ENCODE measurements at regions not wholly inside any gene's neighbourhood (a gene's known extent, or its start where the extent isn't known, plus 50 kb on each side); places are given as distances from the start of the nearest gene placed in this dataset.

DNA sequence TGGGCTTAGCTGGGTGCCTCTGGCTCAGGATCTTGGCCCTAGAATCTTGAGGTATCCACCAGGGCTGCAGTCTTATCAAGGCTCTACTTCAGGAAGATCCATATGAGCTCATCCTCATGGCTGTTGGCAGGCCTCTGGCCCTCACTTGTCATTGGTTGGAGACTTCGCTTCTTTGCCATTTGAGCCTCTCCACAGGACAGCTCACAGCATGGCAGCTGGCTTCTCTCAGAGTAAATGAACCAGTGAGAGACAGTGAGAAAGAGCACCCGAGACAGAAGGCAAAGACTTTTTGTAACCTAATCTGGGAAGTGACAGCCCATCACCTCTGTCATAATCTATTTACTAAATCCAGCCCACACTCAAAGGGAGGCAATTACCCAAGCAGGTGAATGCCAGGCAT is 236.8 kb downstream of the GPAT3 start:
- FAIRE-seq (no peak), DNase-seq (ENCODE audit: insufficient read length, low spot score) (no peak)
- TF ChIP-seq POLR2AphosphoS5 (IDR thresholded peaks at IDR 0.05; ENCODE audit: low read depth, low read length) (no peak), POU2F2 (IDR thresholded peaks at IDR 0.05; ENCODE audit: low read depth, low read length) (no peak), PAX5 (IDR thresholded peaks at IDR 0.05; ENCODE audit: insufficient read depth, low read length, severe bottlenecking) (no peak), POLR2A (IDR thresholded peaks at IDR 0.05; ENCODE audit: low read depth, low read length) (no peak), TAF1 (IDR thresholded peaks at IDR 0.05; ENCODE audit: low read depth, low read length) (no peak), SPI1 (IDR thresholded peaks at IDR 0.05; ENCODE audit: low read depth, low read length) (no peak)

DNA sequence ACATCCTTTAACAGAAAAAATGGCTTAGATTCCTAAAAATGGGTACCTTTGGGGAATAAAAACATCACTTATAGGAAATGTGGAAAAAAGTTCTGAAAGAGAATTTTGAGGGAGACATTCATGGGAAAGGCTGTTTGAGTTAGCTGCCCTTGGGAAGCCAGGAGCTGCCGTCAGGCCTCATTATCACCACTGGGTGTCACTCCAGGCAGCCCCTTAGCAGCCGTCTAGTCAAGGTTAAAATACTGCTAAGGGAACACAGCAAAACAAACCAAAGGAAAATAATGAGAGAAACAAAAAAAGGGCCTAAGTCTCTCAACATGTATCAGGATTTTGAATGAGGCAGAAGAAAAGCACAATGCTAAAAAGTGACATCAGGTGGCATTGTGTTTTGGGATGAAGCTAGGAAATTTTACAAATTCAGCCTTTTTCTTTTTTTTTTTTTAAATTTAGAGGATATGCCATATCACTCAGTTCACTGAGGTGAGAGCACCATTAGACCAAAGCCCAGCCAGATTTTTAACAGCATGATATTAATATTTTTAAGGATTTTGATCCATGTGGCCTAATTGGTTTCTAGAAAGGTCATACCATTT is 235.3 kb downstream of the GPAT3 start:
- peak; percentile 16 for DNase-seq (ENCODE audit: insufficient read length, low spot score)

DNA sequence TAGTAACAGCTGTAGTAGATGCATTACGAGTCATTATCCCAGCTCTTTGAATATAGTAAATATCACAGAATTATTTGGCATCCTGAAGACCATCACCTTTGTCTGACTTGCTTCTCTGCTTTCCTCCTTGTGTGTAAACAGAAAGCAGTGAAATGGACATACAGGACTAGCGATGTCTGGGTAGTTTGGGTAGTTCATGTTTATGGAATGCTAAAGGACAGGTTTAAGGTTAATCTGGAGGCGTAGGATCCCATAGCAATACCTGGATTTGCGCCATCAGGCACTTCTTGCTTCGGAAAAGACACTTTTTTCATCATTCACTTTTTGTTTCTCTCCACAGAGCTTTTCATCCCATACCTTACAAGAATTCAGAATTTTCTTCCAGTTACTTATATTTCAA is 232.2 kb downstream of the GPAT3 start:
- no peak for TF ChIP-seq POLR2AphosphoS5 (IDR thresholded peaks at IDR 0.05; ENCODE audit: low read depth, low read length)
- no peak for TF ChIP-seq TAF1 (IDR thresholded peaks at IDR 0.05; ENCODE audit: low read depth, low read length)
- TF ChIP-seq SPI1 (IDR thresholded peaks at IDR 0.05; ENCODE audit: low read depth, low read length) = no peak
- TF ChIP-seq POLR2A (IDR thresholded peaks at IDR 0.05; ENCODE audit: low read depth, low read length) = no peak
- TF ChIP-seq PAX5 (IDR thresholded peaks at IDR 0.05; ENCODE audit: insufficient read depth, low read length, severe bottlenecking) = no peak
- no peak for TF ChIP-seq POU2F2 (IDR thresholded peaks at IDR 0.05; ENCODE audit: low read depth, low read length)
- no peak for DNase-seq (ENCODE audit: insufficient read length, low spot score)
- no peak for FAIRE-seq

More for the DNA sequence above, 235.3 kb downstream of the GPAT3 start:
- no peak for TF ChIP-seq SPI1 (IDR thresholded peaks at IDR 0.05; ENCODE audit: low read depth, low read length)
- TF ChIP-seq POLR2A (IDR thresholded peaks at IDR 0.05; ENCODE audit: low read depth, low read length) = no peak
- TF ChIP-seq POLR2AphosphoS5 (IDR thresholded peaks at IDR 0.05; ENCODE audit: low read depth, low read length) = no peak
- TF ChIP-seq POU2F2 (IDR thresholded peaks at IDR 0.05; ENCODE audit: low read depth, low read length) = no peak
- no peak for TF ChIP-seq TAF1 (IDR thresholded peaks at IDR 0.05; ENCODE audit: low read depth, low read length)
- no peak for FAIRE-seq

DNA sequence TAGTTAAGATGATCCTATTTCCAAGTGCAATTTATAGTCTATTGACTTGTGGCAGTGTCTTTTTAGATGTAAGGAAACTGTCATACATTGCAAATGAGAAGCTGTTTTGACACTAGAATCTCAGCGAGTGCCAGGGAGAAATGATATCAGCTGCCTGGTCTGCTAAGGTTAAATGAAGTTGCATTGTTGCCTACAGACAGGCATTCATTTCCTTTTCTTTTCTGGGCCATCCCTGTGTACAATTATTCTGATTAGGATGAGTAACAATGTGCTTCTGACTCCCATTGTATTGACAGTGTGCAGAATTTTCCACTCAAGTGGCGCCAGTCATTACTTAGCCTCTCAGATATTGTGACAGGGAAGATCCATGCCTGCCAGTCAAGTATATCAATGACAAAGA is 231.2 kb downstream of the GPAT3 start:
- DNase-seq (ENCODE audit: insufficient read length, low spot score) (no peak), FAIRE-seq (no peak)
- TF ChIP-seq SPI1 (IDR thresholded peaks at IDR 0.05; ENCODE audit: low read depth, low read length) = no peak

DNA sequence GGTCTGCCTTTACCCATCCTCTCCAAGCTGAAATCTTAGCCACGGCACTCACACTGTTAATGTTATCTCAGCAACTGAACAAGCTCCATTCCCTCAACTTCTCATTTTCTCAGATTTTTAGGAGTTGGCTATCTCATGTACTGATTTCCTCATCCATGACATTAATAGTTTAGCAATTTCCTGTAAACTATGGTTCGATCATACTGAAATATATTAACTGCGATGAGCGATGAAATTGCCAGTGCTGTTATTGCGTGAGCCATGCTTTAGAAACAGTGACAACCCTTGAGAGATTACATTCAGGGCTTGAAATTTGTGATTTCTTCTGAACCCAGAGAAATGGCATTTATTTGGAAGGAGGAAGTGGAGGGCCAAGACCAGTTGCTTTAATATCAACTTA is 223.7 kb downstream of the GPAT3 start:
- FAIRE-seq = no peak
- no peak for TF ChIP-seq TAF1 (IDR thresholded peaks at IDR 0.05; ENCODE audit: low read depth, low read length)
- no peak for TF ChIP-seq PAX5 (IDR thresholded peaks at IDR 0.05; ENCODE audit: insufficient read depth, low read length, severe bottlenecking)
- no peak for TF ChIP-seq POLR2A (IDR thresholded peaks at IDR 0.05; ENCODE audit: low read depth, low read length)
- TF ChIP-seq POU2F2 (IDR thresholded peaks at IDR 0.05; ENCODE audit: low read depth, low read length) = no peak
- no peak for TF ChIP-seq POLR2AphosphoS5 (IDR thresholded peaks at IDR 0.05; ENCODE audit: low read depth, low read length)
- no peak for TF ChIP-seq SPI1 (IDR thresholded peaks at IDR 0.05; ENCODE audit: low read depth, low read length)

DNA sequence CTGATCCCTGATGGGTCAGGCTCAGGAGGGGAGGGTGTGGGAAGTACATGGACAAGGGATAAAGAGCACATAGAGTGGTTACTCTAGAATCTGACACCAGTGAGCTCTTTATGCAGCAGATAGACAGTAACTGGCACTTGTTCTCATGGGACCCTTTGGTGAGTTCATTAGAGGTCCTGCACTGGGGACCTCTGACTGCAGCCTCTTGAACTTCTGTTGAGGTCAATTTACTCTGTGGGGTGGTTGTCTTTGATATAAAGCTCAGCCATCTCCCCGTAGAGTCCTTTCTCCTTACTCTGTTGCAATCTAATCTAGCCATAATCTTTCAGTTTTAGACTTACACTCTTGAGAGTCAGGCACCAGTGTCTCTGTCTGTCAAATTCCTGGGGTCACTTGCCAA is 222.4 kb downstream of the GPAT3 start:
- DNase-seq (ENCODE audit: insufficient read length, low spot score) (no peak), FAIRE-seq (no peak)
- TF ChIP-seq TAF1 (IDR thresholded peaks at IDR 0.05; ENCODE audit: low read depth, low read length) (no peak), POU2F2 (IDR thresholded peaks at IDR 0.05; ENCODE audit: low read depth, low read length) (no peak), PAX5 (IDR thresholded peaks at IDR 0.05; ENCODE audit: insufficient read depth, low read length, severe bottlenecking) (no peak), POLR2A (IDR thresholded peaks at IDR 0.05; ENCODE audit: low read depth, low read length) (no peak), SPI1 (IDR thresholded peaks at IDR 0.05; ENCODE audit: low read depth, low read length) (no peak), POLR2AphosphoS5 (IDR thresholded peaks at IDR 0.05; ENCODE audit: low read depth, low read length) (no peak)

More for the DNA sequence above, 223.7 kb downstream of the GPAT3 start:
- no peak for DNase-seq (ENCODE audit: insufficient read length, low spot score)

DNA sequence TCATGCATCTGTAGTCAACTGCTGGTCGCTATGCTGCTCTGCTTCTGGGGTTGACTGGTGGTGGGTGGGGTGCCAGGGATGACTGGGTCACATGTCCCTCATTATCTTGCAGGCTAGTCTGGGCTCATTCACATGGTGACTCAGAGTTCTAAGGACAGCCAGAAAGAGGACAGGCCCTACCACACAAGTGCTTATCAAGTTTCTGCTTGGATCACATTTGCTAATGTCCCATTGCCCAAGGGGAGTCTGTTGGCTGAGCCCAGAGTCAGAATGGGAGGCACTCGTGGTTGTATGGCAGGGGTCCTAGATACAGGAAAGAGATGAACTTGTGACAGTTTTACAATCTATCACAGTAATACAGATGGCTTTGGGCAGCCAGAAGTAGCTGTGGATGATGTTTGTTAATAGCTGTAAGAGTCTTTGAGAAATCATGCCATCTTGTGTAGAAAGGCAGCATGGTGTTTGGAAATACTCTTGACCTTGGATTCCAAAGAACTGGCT is 221.3 kb downstream of the GPAT3 start:
- FAIRE-seq = no peak
- TF ChIP-seq POU2F2 (IDR thresholded peaks at IDR 0.05; ENCODE audit: low read depth, low read length) = no peak
- DNase-seq (ENCODE audit: insufficient read length, low spot score) = no peak

DNA sequence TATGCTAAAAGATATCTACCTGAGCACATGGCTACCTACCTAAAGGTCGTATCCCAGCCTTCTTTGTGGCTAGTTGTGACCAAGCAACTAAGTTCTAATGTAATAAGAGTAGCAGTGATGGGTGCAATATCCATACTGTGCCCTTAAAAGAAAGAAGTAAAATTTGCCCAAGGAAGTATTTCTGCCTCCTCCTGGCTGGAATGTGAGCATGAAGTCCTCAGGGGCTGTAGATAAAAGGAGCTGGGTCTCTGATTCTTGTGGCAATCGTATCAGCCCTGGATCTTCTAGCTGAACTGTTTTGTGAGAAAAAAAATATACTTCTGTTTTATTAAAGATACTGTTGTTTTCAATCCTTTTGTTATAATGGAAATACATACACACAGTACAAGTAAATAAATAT is 217.4 kb downstream of the GPAT3 start:
- TF ChIP-seq POLR2AphosphoS5 (IDR thresholded peaks at IDR 0.05; ENCODE audit: low read depth, low read length) (no peak), POU2F2 (IDR thresholded peaks at IDR 0.05; ENCODE audit: low read depth, low read length) (no peak), POLR2A (IDR thresholded peaks at IDR 0.05; ENCODE audit: low read depth, low read length) (no peak), TAF1 (IDR thresholded peaks at IDR 0.05; ENCODE audit: low read depth, low read length) (no peak), PAX5 (IDR thresholded peaks at IDR 0.05; ENCODE audit: insufficient read depth, low read length, severe bottlenecking) (no peak), SPI1 (IDR thresholded peaks at IDR 0.05; ENCODE audit: low read depth, low read length) (no peak)
- no peak for FAIRE-seq
- no peak for DNase-seq (ENCODE audit: insufficient read length, low spot score)

DNA sequence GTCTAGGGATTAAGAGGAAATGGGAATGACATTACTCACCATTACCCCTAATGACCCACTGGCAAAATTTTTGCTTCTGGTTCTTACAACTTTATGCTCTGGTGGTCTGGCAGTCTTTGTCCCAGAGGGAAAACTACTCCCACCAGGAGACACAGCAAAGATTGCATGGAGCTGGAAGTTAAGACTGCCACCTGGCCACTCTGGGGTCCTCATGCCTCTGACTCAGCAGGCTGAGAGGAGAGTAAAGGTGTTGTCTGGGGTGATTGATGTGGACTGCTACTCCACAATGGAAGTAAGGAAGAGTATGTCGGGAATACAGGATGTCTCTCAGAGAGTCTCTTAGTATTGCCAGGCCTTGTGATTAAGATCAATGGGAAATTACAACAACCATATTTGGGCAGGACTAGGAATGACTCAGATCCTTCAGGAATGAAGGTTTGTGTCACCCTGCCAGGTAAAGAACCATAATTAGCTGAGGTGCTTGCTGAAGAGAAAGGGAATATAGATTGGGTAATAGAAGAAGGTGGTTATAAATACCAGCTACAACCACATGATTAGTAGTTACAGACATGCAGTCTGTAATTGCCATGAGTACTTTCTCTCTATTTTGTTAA is 215.5 kb downstream of the GPAT3 start:
- FAIRE-seq (no peak), DNase-seq (ENCODE audit: insufficient read length, low spot score) (no peak)
- TF ChIP-seq POU2F2 (IDR thresholded peaks at IDR 0.05; ENCODE audit: low read depth, low read length) (no peak), POLR2A (IDR thresholded peaks at IDR 0.05; ENCODE audit: low read depth, low read length) (no peak), PAX5 (IDR thresholded peaks at IDR 0.05; ENCODE audit: insufficient read depth, low read length, severe bottlenecking) (no peak), SPI1 (IDR thresholded peaks at IDR 0.05; ENCODE audit: low read depth, low read length) (no peak), POLR2AphosphoS5 (IDR thresholded peaks at IDR 0.05; ENCODE audit: low read depth, low read length) (no peak), TAF1 (IDR thresholded peaks at IDR 0.05; ENCODE audit: low read depth, low read length) (no peak)

DNA sequence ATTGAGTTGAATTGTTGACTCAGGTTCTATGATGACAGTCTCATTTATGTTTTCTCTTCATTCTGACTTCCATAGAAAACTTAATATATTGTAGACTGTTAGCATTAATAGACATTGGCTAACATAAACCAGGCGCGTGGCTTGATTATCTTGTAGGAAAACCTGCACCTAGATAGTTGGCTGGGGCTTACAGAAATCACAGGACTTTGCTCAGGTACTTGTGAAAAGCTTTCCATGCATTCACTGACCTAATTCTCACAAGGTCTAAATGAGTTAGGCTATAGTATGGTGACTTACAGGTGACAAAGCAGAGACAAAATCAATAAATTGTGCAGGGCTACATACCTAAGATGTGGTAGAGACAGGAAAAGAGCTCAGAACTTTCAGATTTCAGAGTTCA is 212.8 kb downstream of the GPAT3 start:
- DNase-seq (ENCODE audit: insufficient read length, low spot score) = no peak
- TF ChIP-seq POLR2AphosphoS5 (IDR thresholded peaks at IDR 0.05; ENCODE audit: low read depth, low read length) = no peak
- no peak for TF ChIP-seq TAF1 (IDR thresholded peaks at IDR 0.05; ENCODE audit: low read depth, low read length)
- no peak for TF ChIP-seq SPI1 (IDR thresholded peaks at IDR 0.05; ENCODE audit: low read depth, low read length)
- no peak for TF ChIP-seq POU2F2 (IDR thresholded peaks at IDR 0.05; ENCODE audit: low read depth, low read length)
- TF ChIP-seq POLR2A (IDR thresholded peaks at IDR 0.05; ENCODE audit: low read depth, low read length) = no peak
- no peak for TF ChIP-seq PAX5 (IDR thresholded peaks at IDR 0.05; ENCODE audit: insufficient read depth, low read length, severe bottlenecking)

More for the DNA sequence above, 212.8 kb downstream of the GPAT3 start:
- FAIRE-seq = no peak
